GM19463 (cell line): ENCODE measurements at regions not wholly inside any gene's neighbourhood (a gene's known extent, or its start where the extent isn't known, plus 50 kb on each side); places are given as distances from the start of the nearest gene placed in this dataset.

ENCODE experiments used
- ATAC-seq: cut with Tn5 transposase; IDR thresholded peaks from one replicate; pipeline ENCODE4 v1.9.1; 2021; ENCODE audit warnings: mild to moderate bottlenecking, moderate library complexity; ENCODE audit not compliant: unreplicated experiment

DNA sequence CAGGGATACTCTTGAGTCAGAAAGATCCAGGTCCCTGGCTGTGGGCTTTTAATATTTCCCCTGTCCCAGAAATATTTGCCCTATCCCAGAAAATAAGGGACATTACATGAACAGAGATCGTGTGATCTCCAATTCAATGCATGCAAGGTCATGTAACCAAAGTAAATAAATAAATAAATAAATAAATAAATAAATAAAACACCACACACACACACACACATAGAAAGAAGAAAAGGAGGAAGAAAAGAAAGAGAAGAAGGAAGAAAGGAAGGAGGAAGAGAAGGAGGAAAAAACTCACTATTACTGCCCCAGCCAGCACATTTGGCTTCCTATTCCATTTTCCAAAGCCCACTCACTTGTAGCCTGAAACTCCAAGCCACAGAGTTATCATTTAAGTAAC, 117.9 kb upstream of the CFAP20DC start:
- ATAC-seq = no peak

DNA sequence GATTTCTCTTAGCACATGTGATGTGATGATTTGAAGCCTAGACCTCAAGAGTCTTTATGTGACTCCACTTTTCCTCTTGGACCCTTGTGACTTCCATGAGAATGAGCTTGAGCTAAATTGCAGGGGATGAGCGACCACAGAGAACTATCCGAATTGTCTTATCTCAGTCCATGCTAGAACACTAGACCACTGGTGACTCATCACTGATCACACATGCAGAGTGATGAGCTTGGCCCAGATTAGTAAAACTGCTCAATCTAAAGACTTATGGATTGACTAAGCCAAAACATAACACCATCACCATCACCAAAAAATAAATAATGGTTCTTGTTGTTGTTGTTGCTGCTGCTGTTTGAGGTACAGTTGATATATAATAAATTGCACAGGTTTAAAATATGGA, 114.1 kb upstream of the CFAP20DC start:
- no peak for ATAC-seq

DNA sequence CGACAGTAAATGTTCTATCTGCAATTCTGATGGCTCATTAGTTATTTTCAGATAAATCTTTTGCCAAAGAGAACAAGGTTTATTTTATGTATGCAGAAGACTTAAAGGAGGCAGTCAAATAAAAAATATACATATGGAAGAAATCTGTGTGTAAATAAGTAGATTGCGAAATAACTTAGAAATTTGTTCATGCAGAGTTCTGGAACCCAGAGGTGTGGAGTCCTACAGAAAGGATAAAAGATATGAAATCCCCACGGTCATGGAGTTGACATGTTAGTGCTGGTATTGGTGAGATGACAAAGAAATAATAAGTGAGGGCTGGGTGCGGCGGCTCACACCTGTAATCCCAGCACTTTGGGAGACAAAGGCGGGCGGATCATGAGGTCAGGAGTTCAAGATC, 111.2 kb upstream of the CFAP20DC start:
- no peak for ATAC-seq

DNA sequence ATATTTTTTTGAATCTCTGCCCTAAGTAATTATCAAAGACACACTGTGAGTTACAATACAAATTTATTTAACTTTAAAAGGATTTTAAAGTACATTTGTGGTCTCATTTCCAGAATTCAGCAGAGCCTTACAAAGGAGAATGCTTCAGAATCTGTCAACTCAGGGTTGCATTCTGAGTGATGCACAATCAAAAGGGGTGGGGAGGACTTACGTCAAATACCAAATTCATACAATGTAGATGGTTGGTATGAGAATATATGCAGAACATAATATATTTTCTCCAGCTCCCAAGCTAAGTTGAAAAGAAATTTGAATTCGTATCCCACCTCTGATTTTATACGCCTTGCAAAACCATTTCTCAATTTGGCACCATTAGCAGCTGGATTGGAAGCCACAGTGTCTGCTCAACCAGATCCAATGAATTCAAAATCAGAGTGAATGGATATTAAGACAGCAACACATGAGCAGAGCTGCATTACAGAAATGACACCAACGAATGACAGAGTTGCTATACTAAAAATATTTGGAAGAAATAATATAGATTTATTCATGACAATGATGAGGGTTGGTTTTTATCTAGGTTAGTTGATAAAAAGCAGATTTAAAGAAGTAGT, 110.4 kb upstream of the CFAP20DC start:
- no peak for ATAC-seq

DNA sequence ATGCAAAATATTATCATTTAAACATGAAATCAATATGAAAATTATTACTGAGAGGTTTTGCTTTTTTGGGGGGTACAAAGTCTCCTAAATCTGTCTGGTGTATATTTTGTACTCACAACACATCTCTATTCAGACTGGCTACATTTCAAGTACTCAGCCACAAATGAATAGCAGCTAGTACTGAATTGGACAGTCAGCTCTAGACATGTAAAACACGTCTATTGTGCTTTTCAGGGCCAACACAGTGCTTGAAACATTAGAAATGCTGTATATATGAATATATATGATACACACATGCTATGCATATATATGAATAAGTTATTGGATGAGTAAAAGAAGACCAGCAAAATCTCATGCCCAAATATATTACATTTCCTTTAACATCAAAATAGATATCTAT, 103.8 kb upstream of the CFAP20DC start:
- ATAC-seq = no peak

DNA sequence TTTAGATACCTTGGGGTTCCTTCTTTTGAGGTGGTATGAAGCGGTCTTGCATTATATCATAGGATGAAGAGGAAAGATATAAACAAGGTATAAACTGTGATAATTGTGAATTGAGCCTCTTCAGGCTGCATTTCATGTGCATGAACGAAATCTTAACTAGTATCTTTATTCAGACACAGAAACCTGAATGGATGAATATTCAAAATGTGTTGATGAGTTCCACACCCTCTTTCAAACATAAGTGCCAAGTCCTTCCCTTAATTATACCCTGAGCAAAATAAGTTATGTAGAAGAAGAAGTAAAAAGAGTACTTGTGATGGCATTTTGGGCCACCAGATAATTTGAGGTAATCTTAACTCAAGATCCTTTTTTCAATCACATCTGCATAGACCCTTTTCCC, 103.1 kb upstream of the CFAP20DC start:
- no peak for ATAC-seq

DNA sequence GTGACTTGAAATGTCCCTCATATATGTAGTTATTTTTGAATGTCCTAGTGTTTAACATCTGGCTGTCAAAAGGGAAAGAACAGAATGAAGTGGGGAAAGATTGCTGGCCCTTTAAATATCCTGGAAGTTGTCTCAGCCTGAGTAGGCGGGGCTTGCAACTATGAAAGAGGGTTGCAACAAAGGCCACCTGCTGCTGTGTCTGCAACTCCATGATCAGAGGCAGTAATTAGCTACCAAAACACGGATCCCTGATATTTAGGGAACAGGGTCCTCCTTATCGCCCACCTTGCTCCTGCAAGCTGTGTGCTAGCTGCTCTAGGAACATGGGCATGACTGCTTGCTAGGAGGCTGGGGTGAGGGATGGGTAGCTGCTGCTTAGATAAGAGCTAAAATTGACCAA, 100.2 kb upstream of the CFAP20DC start:
- no peak for ATAC-seq

DNA sequence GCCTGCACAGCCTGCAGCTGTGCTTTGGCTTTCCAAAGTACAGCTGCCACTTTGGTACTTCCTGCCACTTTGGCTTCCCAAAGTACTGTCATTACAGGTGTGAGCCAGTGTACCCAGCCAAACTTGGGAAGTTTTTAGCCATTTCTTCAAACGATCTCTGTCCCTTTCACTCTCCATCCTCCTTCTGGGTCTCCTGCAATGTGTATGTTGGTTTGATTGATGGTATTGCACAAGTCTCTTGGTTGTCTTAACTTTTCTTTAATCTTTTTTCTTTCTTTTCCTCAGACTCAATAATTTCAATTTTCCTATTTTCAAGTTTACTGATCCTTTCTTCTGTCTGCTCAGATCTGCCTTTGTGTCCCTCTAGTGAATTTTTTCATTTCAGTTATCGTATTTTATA, 99.3 kb upstream of the CFAP20DC start:
- no peak for ATAC-seq

DNA sequence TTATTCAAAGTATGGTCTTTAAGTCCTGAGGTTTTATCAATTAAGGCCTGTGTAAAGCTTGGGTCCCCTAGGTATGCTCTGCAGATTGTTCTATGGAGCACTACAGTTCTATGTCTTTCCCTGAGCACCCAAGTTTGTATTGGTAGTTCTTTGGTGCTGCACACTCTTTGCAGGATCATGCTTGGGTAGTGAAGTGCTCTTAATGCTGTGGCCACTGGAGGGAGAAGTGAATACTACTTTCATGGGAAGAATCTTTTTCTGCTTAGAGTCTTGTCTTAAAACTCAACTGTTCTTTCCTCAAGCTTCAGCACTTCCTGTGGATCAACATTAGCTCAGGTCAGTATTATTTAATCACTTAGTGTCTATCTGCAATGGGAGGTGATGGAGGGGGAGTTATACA, 93.6 kb upstream of the CFAP20DC start:
- no peak for ATAC-seq

DNA sequence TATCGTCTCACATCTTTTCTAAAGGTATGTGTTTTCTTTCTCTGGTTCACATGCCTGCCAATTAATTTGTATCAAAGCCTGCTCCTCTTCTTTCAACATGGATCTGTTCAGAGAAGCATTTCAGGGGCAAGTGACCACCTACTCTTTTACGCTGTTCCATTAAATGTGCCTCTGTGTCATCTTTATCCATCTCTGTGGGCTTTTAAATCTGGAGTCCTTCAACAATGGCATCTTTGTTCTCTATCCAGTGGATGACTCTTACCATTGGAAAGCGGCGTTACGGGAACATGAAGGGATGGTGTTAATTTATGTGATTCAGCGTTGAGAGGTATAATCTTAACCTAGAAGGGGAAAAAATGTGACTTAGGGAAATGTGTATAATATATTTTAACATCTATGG, 92.7 kb upstream of the CFAP20DC start:
- no peak for ATAC-seq

DNA sequence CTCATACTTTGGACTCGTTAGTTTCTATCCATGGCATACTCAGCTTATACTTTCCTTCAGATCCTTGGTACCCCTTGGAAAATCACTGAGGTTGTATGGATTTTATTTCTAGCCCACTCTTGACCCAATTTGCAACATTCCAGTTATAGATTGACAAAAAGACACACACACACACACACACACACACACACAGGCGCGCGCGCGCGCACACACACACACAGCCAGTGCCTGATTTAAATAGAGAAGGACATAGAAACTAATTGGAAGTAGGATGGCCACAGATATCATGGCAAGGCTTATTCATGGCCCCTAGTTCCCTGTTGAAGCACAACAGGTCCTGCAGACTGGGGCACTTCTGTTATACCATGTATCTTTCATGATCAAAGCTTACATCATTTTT, 89.1 kb upstream of the CFAP20DC start:
- no peak for ATAC-seq

DNA sequence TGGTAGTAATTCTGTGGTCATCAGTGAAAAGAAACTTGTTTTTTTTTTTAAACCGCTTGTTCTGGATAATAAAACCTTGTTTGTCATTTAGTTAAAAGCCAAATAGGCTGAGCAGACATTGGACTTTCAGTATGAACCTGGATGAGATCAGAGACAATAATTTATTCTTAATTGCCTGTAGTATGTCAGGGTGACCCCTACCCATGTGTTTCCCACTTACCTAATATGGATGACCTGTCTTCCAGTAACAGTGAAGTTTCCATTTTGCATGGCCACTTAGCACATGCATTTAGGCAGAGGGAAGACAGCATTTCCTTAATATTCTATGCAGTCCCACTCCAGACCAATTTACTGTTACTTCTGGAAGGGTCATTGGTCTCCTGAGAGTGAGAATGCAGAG, 87.6 kb upstream of the CFAP20DC start:
- ATAC-seq = no peak

DNA sequence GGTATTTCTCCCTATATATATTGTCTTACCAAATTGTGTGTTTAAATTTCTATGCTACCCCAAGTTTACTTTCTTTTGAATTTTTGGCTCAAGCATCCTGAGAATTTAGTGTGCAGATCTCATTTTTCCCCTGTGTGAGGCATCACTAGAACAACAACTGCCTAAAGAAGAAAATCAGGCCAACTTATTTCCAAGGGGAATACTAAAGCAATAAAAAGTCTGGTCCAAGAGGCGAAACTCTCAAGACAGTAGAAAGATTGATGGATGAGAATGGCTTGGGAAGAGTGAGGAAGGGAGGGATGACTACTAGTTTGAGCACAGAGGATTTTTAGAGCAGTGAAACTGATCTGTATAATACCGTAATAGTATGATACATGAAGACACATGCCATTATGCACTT, 86.3 kb upstream of the CFAP20DC start:
- ATAC-seq = no peak

DNA sequence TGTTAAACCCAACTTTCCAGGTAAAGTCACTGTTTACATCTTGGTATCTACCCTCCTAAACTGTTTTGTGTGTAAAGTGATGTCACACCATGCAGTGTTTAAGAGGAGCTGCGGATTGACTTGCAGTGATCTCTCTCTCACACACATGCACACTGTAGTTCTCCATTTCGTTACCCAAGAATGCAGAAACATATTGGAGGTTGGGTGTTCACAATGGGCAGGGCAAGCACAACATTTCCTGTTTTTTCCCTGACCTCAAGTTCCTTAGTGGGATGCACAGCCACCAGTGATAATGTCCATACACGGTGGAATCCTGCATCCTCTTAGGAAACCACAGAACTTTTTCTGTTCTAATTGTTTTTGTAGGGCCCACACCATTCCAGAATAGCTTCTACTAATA, 85.3 kb upstream of the CFAP20DC start:
- no peak for ATAC-seq

DNA sequence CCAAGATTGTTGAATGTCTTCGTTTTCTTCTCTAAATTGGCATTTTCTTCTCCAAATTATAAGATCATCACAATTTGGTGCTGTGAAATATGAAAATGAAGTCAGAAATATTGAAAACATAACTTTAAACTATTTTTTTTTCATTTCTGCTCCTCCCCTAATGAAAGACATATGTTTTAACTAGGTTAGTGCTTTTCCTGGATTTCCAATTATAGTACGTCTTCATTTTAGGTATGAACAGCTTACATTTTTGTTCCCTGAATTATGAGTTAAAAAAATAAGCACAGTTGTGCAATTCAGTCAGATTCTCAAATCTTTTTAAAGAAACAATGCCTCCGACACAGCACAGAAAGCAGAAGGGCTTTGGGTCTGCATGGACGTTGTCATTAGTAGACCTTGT, 83.5 kb upstream of the CFAP20DC start:
- ATAC-seq = no peak

DNA sequence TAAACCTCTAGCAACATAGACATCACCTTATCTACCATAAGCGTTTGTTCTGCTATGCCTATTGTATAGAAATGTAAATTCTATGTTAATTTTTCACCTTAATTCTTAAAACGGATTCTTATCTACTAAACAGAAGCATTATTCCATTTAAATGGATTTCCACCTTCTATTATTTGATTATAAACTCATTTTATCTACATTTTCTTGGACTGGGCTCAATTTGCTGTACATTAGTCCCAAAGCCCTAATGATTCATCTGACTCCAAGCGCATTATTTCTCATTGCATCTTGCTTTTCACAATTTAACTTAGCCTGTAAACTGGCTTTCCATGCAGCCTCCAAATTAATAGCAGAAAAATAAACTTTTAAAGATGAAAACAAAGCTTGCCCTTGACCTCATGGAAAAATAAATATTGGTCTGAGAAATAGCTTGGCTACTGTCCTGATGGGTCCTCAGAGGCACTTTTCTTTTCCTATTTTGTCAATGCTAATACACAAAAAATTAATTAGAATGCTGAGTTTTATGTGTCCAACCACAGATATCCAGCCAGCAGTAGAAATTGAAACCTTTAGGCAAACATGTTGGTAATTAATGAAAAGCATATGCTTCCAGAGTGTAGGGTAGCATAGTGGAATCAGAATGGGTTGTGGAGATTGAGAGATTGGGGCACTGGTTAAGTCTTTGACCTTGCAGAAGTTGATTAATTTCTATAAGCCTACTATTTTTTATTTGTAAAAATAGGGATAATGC, 81.4 kb upstream of the CFAP20DC start:
- no peak for ATAC-seq

DNA sequence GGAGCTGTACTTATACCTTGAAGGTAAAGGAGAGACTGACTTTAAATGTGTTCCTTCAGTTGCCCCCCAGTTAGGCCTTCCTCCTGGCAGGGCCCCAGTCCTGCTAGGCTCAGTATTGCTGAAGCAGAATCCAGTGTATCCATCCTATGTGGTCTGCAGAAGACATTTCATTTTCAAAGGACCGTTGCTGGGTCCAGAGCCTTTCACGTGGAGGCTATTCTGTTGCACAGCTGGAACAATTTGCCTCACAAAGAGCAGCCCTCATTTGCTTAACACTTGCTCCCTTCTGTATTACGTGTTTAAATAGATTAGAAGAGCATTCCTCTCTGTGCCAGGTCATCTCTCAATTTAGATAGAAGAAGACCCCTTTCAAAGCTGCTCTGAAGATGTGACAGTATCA, 78.9 kb upstream of the CFAP20DC start:
- ATAC-seq = no peak

DNA sequence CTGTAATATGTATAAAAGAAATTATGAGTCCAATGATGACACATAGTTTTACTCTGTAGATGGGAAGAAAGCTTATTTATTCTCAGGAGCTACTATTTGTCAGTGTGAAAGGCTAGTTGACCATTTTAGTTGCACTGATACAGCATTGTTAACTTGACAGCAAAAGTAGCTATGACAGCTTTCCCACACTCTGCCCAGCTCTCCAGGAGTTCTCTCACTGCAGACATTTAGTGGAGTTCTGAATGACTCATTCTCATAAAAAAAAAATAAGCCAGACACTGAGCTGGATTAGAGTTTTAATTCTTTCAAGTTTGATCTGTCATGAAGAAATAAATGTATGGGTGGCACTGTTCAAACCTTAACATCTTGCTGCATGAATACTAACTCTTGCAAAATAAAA, 77.2 kb upstream of the CFAP20DC start:
- no peak for ATAC-seq

DNA sequence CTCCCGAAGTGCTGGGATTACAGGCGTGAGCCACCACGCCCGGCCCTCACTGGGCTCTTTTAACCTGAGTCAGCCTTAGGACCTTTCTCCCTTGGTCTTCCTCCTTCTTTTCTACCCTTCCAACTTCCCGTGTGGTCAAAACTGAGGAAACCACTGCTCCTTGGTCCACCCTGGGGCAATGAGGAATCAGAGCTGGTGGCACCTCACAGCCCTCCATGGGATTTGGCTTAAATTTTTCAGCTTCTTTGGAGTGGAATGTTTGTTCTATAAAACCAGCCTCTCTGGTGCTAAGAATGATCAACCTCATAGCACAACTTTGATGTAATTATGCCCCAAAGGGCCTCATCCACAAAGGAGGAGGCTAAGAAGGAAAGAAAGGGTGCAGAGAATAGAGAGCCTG, 76.6 kb upstream of the CFAP20DC start:
- no peak for ATAC-seq

DNA sequence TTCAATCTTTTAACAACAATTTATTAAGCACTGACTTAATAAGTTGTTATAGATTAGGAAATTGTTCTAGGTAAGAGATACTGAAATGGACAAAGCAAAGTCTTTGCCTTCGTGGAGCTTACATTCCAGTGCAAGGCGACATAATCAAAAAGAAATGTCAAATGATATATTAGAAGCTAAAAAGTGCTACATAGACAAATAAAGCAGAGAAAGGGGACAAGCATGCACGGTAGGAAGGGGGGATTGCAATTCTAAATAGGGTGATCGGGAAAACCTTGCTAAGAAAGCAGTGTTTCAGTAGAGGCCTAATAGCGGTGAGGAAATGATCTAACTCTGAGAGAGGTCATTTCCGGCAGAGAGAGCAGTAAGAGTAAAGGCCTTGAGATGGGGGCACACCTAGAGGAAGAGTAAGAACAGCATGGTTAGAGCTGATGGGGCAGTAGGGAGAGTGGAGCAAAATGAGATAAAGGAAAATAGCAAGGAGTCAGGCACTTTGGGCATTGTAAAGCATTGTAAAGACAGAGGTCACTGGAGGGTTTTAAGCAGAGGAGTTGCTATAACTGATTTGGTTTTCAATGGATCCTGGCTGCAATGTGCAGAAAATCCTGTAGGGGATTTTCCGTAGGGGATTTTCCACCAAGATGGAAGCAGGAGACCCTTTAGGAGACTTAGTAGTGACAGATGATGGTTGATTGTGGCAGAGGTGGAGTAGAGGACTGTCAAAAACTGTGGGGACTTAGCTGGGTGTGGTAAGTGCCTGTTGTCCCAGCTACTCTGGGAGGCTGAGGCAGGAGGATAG, 71.7 kb upstream of the CFAP20DC start:
- no peak for ATAC-seq

DNA sequence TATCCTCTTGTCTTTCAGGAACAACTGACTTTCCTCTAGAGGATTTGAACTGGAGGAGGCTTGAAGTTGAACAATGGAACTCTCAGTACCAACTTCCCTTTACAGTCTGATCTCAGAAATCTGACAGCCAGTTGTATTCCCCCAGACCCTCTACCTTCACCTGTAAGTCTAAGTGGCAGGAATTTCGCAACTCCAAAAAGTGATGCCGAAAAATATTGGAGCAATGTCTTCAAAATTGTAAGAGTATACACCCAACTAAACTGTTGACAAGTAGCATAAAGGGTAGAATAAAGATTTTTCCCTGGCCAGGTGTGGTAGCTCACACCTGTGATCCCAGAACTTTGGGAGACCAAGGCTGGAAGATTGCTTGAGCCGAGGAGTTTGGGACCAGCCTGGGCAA, 69.1 kb upstream of the CFAP20DC start:
- ATAC-seq = no peak

DNA sequence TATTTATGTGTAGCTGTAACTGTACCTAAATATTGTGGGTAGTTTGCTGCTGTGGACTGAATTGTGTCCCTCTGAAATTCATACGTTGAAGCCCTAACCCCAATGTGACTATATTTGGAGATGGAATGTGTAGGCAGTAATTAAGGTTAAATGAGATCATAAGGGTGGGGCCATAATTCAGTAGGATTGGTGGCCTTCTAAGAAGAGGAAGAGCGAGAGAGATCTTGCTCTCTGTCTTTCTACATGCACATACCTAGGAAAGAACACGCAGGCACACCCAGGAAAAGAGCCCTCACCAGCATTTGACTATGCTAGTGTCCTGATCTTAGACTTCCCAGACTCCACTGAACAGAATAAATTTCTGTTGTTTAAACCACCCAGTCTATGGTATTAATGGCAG, 67.6 kb upstream of the CFAP20DC start:
- ATAC-seq = no peak
